Heart right ventricle (tissue), 16 donors: ENCODE measurements at regions not wholly inside any gene's neighbourhood (a gene's known extent, or its start where the extent isn't known, plus 50 kb on each side); places are given as distances from the start of the nearest gene placed in this dataset.
A peak's percentile ranks its signal among the peaks of the same experiment; 100 is the strongest.

ENCODE experiments used
- ATAC-seq, 8 donors: fragments of 200-7000 bp; cut with Tn5 transposase; one replicate each; pipeline ENCODE4 v1.9.1; 2020; ENCODE audit warnings: mild to moderate bottlenecking in 8 of 8, moderate library complexity in 8 of 8, moderate number of reproducible peaks in 1 of 8
- DNase-seq, 2 donors: peaks; one replicate each; pipeline ENCODE4 v3.0.0-alpha.2; 2020
- H3K27ac ChIP-seq, 10 donors: fragments of 200-600 bp; sonication (generic) in 2 of 10; one replicate each; pipeline versions ENCODE4 v1.5.0 to v1.8.0; 2020 to 2022; ENCODE audit warnings: mild to moderate bottlenecking in 3 of 10
- H3K27me3 ChIP-seq, 7 donors: fragments of 200-600 bp; one replicate each; pipeline ENCODE4 v1.8.0; 2021 to 2022; ENCODE audit warnings: mild to moderate bottlenecking in 2 of 7
- H3K36me3 ChIP-seq, 9 donors: fragments of 200-600 bp; sonication (generic) in 1 of 9; one replicate each; pipeline versions ENCODE4 v1.5.0 to v1.8.0; 2020 to 2022; ENCODE audit warnings: mild to moderate bottlenecking in 2 of 9
- H3K4me1 ChIP-seq, 9 donors: fragments of 200-600 bp; sonication (generic) in 1 of 9; one replicate each; pipeline versions ENCODE4 v1.5.0 to v1.8.0; 2020 to 2022; ENCODE audit warnings: mild to moderate bottlenecking in 4 of 9
- H3K4me3 ChIP-seq, 10 donors: fragments of 200-600 bp; sonication (generic) in 2 of 10; one replicate each; pipeline versions ENCODE4 v1.5.0 to v1.8.0; 2020 to 2022; ENCODE audit warnings: mild to moderate bottlenecking in 7 of 10, moderate library complexity in 2 of 10
- H3K9me3 ChIP-seq, 11 donors: fragments of 200-600 bp in 10 of 11; sonication (generic) in 2 of 11; one replicate each; pipeline versions ENCODE4 v1.5.0 to v1.8.0; 2013 to 2022; ENCODE audit warnings: mild to moderate bottlenecking in 2 of 11, control low read depth in 1 of 11, moderate library complexity in 1 of 11
- CTCF ChIP-seq, 9 donors: fragments of 200-600 bp; sonication (generic) in 2 of 9; IDR thresholded peaks; one replicate each; pipeline versions ENCODE4 v1.5.0 to v1.8.0; 2021 to 2022; ENCODE audit warnings: antibody characterized with exemption in 9 of 9, mild to moderate bottlenecking in 5 of 9, moderate library complexity in 1 of 9
- WGBS, 2 donors: extraction: QIAGEN DNeasy Blood & Tissue Kit; methylation state at CpG; one replicate each; pipeline ENCODE4 v1.1.7; 2013; ENCODE audit warnings: inconsistent platforms in 1 of 2; 5-methylcytosine and 5-hydroxymethylcytosine counted together
- intact Hi-C, 10 donors: fragments of 100-400 bp; cut with DNase I; formaldehyde crosslinking; loops; one replicate each; pipeline versions ENCODE4 v1.11.1 to v1.14.2; 2022
- donor health status: Arrhythmogenic right ventricular cardiomyopathy.
- donor health status: ischemic (EF 13 %, LVEDD 7.1; RV severe dilation, severe dysfunction).
- donor health status: healthy with polysubstance abuse.
- donor health status: DM: no; HTN: yes; CAD: no.
- donor health status: DM: no; HTN: no; CAD: no.
- donor health status: ischemic (EF 25% LVEDD 6.9; RV normal size, moderate dysfunction).
- donor health status: ischemic (EF 25% LVEDD 5.7; RV mildly dilated, moderate dysfunction).
- donor health status: healthy.
- donor health status: DM: yes; HTN: yes; CAD: no.
- donor health status: Ischemic cardiomyopathy.
- donor health status: ischemic (EF 35%, LVEDD 5.7; RV mildly dilated, moderate dysfunction).
- donor health status: nonischemic (EF 11% LVEDD 7.7; RV severe dilation, severe dysfunction).
- donor health status: DM: yes; HTN: yes; CAD: no.
- donor health status: PGD.
- donor health status: ischemic (EF 29% LVEDD 5.4; RV normal size, mild dysfunction).
- donor health status: nonischemic (EF 23%, LVEDD 6.1; RV moderate dilation, normal function).

- H3K27me3 ChIP-seq: peaks cover 0 to 7% (median 0%) of the 10 kb centered on the region in 7 donors
- WGBS, 2 donors: 87 to 92% methylated on average over 3 of the region's 3 CpGs
- no peaks in the 10 kb centered on the region for H3K4me1 ChIP-seq
- no peaks in the 10 kb centered on the region for H3K9me3 ChIP-seq
- intact Hi-C loops: no loop called here
- no peak overlapping the region for H3K27ac ChIP-seq
- no peak for TF ChIP-seq CTCF (IDR thresholded peaks at IDR 0.05)
- ATAC-seq (no peak), DNase-seq (no peak)
- no peaks in the 10 kb centered on the region for H3K36me3 ChIP-seq
- H3K4me3 ChIP-seq: no peak overlapping the region
These were observed 262.9 kb downstream of the TDRD15 start for GRCh38 chr2:21386666-21387065.

- TF ChIP-seq CTCF (IDR thresholded peaks at IDR 0.05): no peak
- Histone ChIP-seq H3K27me3 (peaks cover 0 to 8% (median 0%) of the 10 kb centered on the region in 7 donors), H3K9me3 (no peaks in the 10 kb centered on the region), H3K4me1 (no peaks in the 10 kb centered on the region), H3K36me3 (no peaks in the 10 kb centered on the region), H3K4me3 (no peak overlapping the region), H3K27ac (no peak overlapping the region)
- ATAC-seq: no peak
- intact Hi-C loops: no loop called here
- 8 to 18% methylated on average over 4 of the region's 4 CpGs for WGBS, 2 donors
- DNase-seq: no peak
These were observed 268.9 kb downstream of the TDRD15 start for GRCh38 chr2:21392649-21393048.

GRCh38 chr2:21393173-21393572, 269.4 kb downstream of the TDRD15 start:
- no peak for ATAC-seq
- H3K27ac ChIP-seq: no peak overlapping the region
- H3K4me1 ChIP-seq: no peaks in the 10 kb centered on the region
- H3K9me3 ChIP-seq: no peaks in the 10 kb centered on the region
- no peak overlapping the region for H3K4me3 ChIP-seq
- no peak for TF ChIP-seq CTCF (IDR thresholded peaks at IDR 0.05)
- H3K36me3 ChIP-seq: no peaks in the 10 kb centered on the region
- 43% methylated on average over 5 of the region's 5 CpGs for WGBS, 2 donors
- DNase-seq: no peak
- intact Hi-C loops: no loop called here
- H3K27me3 ChIP-seq: peaks cover 0 to 8% (median 0%) of the 10 kb centered on the region in 7 donors

- Histone ChIP-seq H3K36me3 (no peaks in the 10 kb centered on the region), H3K9me3 (no peaks in the 10 kb centered on the region), H3K27me3 (peaks cover 0 to 8% (median 0%) of the 10 kb centered on the region in 7 donors), H3K27ac (no peak overlapping the region), H3K4me1 (no peaks in the 10 kb centered on the region), H3K4me3 (no peak overlapping the region)
- 72 to 78% methylated on average over 4 of the region's 4 CpGs for WGBS, 2 donors
- TF ChIP-seq CTCF (IDR thresholded peaks at IDR 0.05): peak in 5 of 9 donors; percentile 23 to 37 (median 24)
- intact Hi-C loops: no loop called here
- DNase-seq: no peak
- ATAC-seq: peak in 1 of 8 donors; percentile 52
These were observed 271.6 kb downstream of the TDRD15 start for GRCh38 chr2:21395366-21395765.
